IMR-90 (cell line): ENCODE measurements at regions not wholly inside any gene's neighbourhood (a gene's known extent, or its start where the extent isn't known, plus 50 kb on each side); places are given as distances from the start of the nearest gene placed in this dataset.

Experiments used
- ATAC-seq: fragments of 200-7000 bp; cut with Tn5 transposase; 2 replicates; pipeline ENCODE4 v1.9.1; 2020; ENCODE audit warnings: low read depth, mild to moderate bottlenecking, moderate library complexity
- BruUV-seq: library from RNA; stranded (reverse); fragments of 400-500 nt; replicated peaks from 2 replicates; lab custom pipeline; 2021; lab: Mats Ljungman, UMichigan
- CTCF ChIA-PET: fragments of 300-600 bp; formaldehyde crosslinking; extraction: SDS; loops from one replicate; lab custom pipeline; 2021; ENCODE audit warnings: antibody characterized with exemption; lab: Yijun Ruan, JAX
- POLR2A ChIA-PET: fragments of 300-600 bp; sonication (Branson Sonifier 250); formaldehyde crosslinking; loops from one replicate; lab custom pipeline; 2022; ENCODE audit warnings: antibody characterized with exemption; ENCODE audit not compliant: unreplicated experiment; lab: Charles Lee
- DNase-seq: peaks from one replicate; pipeline ENCODE4 v3.0.0; 2013
- H2AFZ ChIP-seq: replicated peaks from 2 replicates; pipeline ENCODE3; 2013; ENCODE audit warnings: low read length, mild to moderate bottlenecking; ENCODE audit not compliant: poor library complexity
- H2AK5ac ChIP-seq: 2 replicates; pipeline ENCODE4 v1.6.1; 2013; ENCODE audit warnings: low read depth, low read length, inconsistent platforms
- H2AK9ac ChIP-seq: replicated peaks from 2 replicates; pipeline ENCODE3; 2013; ENCODE audit warnings: mild to moderate bottlenecking, low read depth, low read length, moderate library complexity; ENCODE audit not compliant: poor library complexity
- H2BK120ac ChIP-seq: 2 replicates; pipeline ENCODE4 v1.6.1; 2013; ENCODE audit warnings: low read depth, low read length, inconsistent platforms
- H2BK15ac ChIP-seq: 3 replicates; pipeline ENCODE4 v1.6.1; 2013; ENCODE audit warnings: low read depth, low read length, inconsistent platforms
- H2BK20ac ChIP-seq: 2 replicates; pipeline ENCODE4 v1.6.1; 2013; ENCODE audit warnings: low read depth, mild to moderate bottlenecking, inconsistent platforms, low read length, moderate library complexity
- H2BK5ac ChIP-seq: 2 replicates; pipeline ENCODE4 v1.6.1; 2013; ENCODE audit warnings: mild to moderate bottlenecking, low read depth, low read length, inconsistent platforms; ENCODE audit not compliant: poor library complexity, severe bottlenecking
- H3K14ac ChIP-seq: replicated peaks from 2 replicates; pipeline ENCODE4 v1.6.1; 2013; ENCODE audit warnings: low read depth, low read length, inconsistent platforms
- H3K18ac ChIP-seq: 2 replicates; pipeline ENCODE4 v1.6.1; 2013; ENCODE audit warnings: low read depth, low read length, control low read depth
- H3K23ac ChIP-seq: 2 replicates; pipeline ENCODE4 v1.6.1; 2013; ENCODE audit warnings: low read depth, low read length, inconsistent platforms
- H3K27ac ChIP-seq: 2 replicates; pipeline ENCODE4 v1.5.1; 2013; ENCODE audit warnings: mild to moderate bottlenecking, control low read depth, low read length; ENCODE audit not compliant: insufficient read depth
- H3K27me3 ChIP-seq: 2 replicates; pipeline ENCODE4 v1.6.1; 2013; ENCODE audit warnings: low read length; ENCODE audit not compliant: control insufficient read depth, insufficient read depth
- H3K36me3 ChIP-seq: 2 replicates; pipeline ENCODE4 v1.6.1; 2013; ENCODE audit warnings: low read length, mixed read lengths; ENCODE audit not compliant: control insufficient read depth, insufficient read depth
- H3K4ac ChIP-seq: 2 replicates; pipeline ENCODE4 v1.6.1; 2013; ENCODE audit warnings: low read depth, low read length, inconsistent platforms
- H3K4me1 ChIP-seq: 2 replicates; pipeline ENCODE4 v1.6.1; 2013; ENCODE audit warnings: low read length, mixed read lengths; ENCODE audit not compliant: control insufficient read depth, insufficient read depth
- H3K4me2 ChIP-seq: 2 replicates; pipeline ENCODE4 v1.6.1; 2013; ENCODE audit warnings: low read depth, mild to moderate bottlenecking, control low read depth, low read length, moderate library complexity
- H3K4me3 ChIP-seq: 2 replicates; pipeline ENCODE4 v1.5.1; 2013; ENCODE audit warnings: low read depth, mild to moderate bottlenecking, control low read depth, low read length, moderate library complexity; ENCODE audit not compliant: insufficient read depth
- H3K56ac ChIP-seq: 2 replicates; pipeline ENCODE4 v1.6.1; 2013; ENCODE audit warnings: low read length, inconsistent platforms; ENCODE audit not compliant: insufficient read depth; ENCODE audit errors: extremely low read depth
- H3K79me1 ChIP-seq, 2 experiments: 2 replicates each; pipeline ENCODE4 v1.6.1; 2013; ENCODE audit warnings: low read length in 2 of 2, inconsistent platforms in 1 of 2, low read depth in 1 of 2
- H3K9ac ChIP-seq: 2 replicates; pipeline ENCODE4 v1.6.1; 2013; ENCODE audit warnings: low read depth, low read length, control low read depth
- H3K9me1 ChIP-seq: 2 replicates; pipeline ENCODE4 v1.6.1; 2013; ENCODE audit warnings: low read length, inconsistent platforms; ENCODE audit not compliant: insufficient read depth
- H3K9me3 ChIP-seq: 2 replicates; pipeline ENCODE4 v1.6.1; 2013; ENCODE audit warnings: low read length; ENCODE audit not compliant: control insufficient read depth, insufficient read depth
- H4K20me1 ChIP-seq: 2 replicates; pipeline ENCODE4 v1.6.1; 2013; ENCODE audit warnings: low read length, inconsistent platforms; ENCODE audit not compliant: insufficient read depth
- H4K5ac ChIP-seq: 2 replicates; pipeline ENCODE4 v1.6.1; 2013; ENCODE audit warnings: mild to moderate bottlenecking, low read depth, low read length, control low read depth
- H4K8ac ChIP-seq, 2 experiments: 2 replicates each; pipeline ENCODE4 v1.6.1; 2013; ENCODE audit warnings: low read depth in 2 of 2, low read length in 2 of 2, control low read depth in 1 of 2, inconsistent platforms in 1 of 2
- H4K91ac ChIP-seq: 2 replicates; pipeline ENCODE4 v1.6.1; 2013; ENCODE audit warnings: low read depth, low read length, inconsistent platforms; ENCODE audit not compliant: insufficient read depth
- BHLHE40 ChIP-seq: fragments of 150-350 bp; IDR thresholded peaks from 2 replicates; pipeline ENCODE4 v1.6.1; 2016; ENCODE audit warnings: mild to moderate bottlenecking, low read depth, low read length
- CEBPB ChIP-seq: IDR thresholded peaks from 2 replicates; pipeline ENCODE4 v1.6.1; 2012; ENCODE audit warnings: low read depth, low read length, improper control_type of control experiment
- CHD1 ChIP-seq: IDR thresholded peaks from 2 replicates; pipeline ENCODE4 v1.6.1; 2012; ENCODE audit warnings: low read depth, low read length, improper control_type of control experiment
- MAFK ChIP-seq: IDR thresholded peaks from 2 replicates; pipeline ENCODE4 v1.6.1; 2012; ENCODE audit warnings: low read depth, low read length, improper control_type of control experiment
- POLR2A ChIP-seq: IDR thresholded peaks from 2 replicates; pipeline ENCODE4 v1.6.1; 2012; ENCODE audit warnings: mild to moderate bottlenecking, low read depth, low read length
- RAD21 ChIP-seq: IDR thresholded peaks from 2 replicates; pipeline ENCODE4 v1.6.1; 2012; ENCODE audit warnings: low read length, improper control_type of control experiment
- RCOR1 ChIP-seq: IDR thresholded peaks from 2 replicates; pipeline ENCODE4 v1.6.1; 2012; ENCODE audit warnings: mild to moderate bottlenecking, low read length, improper control_type of control experiment; ENCODE audit not compliant: insufficient replicate concordance
- RFX5 ChIP-seq: IDR thresholded peaks from 2 replicates; pipeline ENCODE4 v1.8.0; 2012; ENCODE audit warnings: low read depth, mild to moderate bottlenecking, low read length, moderate library complexity
- WGBS, 2 experiments: methylation state at CpG; one replicate each; pipeline versions ENCODE4 v1.1.5 to v1.1.7; 2013; ENCODE audit warnings: missing lambda C conversion rate in 2 of 2; ENCODE audit not compliant: insufficient read length in 1 of 2; ENCODE audit errors: extremely low coverage in 2 of 2; 5-methylcytosine and 5-hydroxymethylcytosine counted together
- dilution Hi-C: fragments of 300-500 bp; cut with HindIII; formaldehyde crosslinking; loops from one replicate; pipeline ENCODE4 v1.14.3; 2018; ENCODE audit warnings: low sequenced_read_pairs; ENCODE audit not compliant: unreplicated experiment
- in situ Hi-C: fragments of 300-500 bp; cut with MboI; formaldehyde crosslinking; loops from 3 replicates; pipeline ENCODE4 v1.14.3; 2019; ENCODE audit warnings: low sequenced_read_pairs, inconsistent platforms, mixed read lengths
- intact Hi-C: fragments of 100-400 bp; cut with micrococcal nuclease; formaldehyde crosslinking; loops from 2 replicates; pipeline ENCODE4 v1.10.0; 2022
- TF ChIP-seq, protein P1 (sequence below): fragments of 150-350 bp; IDR thresholded peaks from 2 replicates; pipeline ENCODE4 v1.6.1; 2016; ENCODE audit warnings: low read depth, mild to moderate bottlenecking, low read length, moderate library complexity, borderline replicate concordance
- TF ChIP-seq, protein P2 (sequence below): fragments of 150-350 bp; IDR thresholded peaks from 2 replicates; pipeline ENCODE4 v1.6.1; 2017; ENCODE audit warnings: mild to moderate bottlenecking, antibody characterized with exemption, low read length, low read depth
- TF ChIP-seq, protein P3 (sequence below): conservative IDR thresholded peaks from 2 replicates; pipeline ENCODE4 v1.5.1; 2012; ENCODE audit warnings: mild to moderate bottlenecking, low read depth, low read length, improper control_type of control experiment

DNA sequence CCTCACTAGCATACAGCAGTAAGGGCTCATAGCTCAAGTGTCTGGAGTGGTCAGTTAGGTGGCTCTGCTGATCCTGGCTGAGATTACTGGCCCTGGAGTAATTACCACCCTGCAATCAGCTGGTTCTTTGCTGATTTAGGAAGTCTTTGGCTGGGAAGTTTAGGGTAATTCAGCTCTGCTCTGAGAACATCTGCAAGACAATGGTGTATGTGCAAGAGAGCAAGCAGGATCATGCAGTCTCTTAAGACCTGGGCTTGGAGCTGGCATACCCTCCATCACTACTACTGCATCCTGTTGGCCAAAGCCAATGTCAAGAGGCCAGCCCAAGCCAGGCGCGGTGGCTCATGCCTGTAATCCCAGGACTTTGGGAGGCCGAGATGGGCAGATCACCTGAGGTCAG, 159.0 kb downstream of the NDUFA12 start:
- no TSS peak for BruUV-seq
- no peak overlapping the region for H4K91ac ChIP-seq
- no peaks in the 10 kb centered on the region for H4K20me1 ChIP-seq
- H3K79me1 ChIP-seq = no peaks in the 10 kb centered on the region
- H4K8ac ChIP-seq = no peak overlapping the region
- dilution Hi-C loops = no loop called here
- TF ChIP-seq, protein P1, sequence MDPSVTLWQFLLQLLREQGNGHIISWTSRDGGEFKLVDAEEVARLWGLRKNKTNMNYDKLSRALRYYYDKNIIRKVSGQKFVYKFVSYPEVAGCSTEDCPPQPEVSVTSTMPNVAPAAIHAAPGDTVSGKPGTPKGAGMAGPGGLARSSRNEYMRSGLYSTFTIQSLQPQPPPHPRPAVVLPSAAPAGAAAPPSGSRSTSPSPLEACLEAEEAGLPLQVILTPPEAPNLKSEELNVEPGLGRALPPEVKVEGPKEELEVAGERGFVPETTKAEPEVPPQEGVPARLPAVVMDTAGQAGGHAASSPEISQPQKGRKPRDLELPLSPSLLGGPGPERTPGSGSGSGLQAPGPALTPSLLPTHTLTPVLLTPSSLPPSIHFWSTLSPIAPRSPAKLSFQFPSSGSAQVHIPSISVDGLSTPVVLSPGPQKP = no peak
- TF ChIP-seq RAD21 (no peak), BHLHE40 (no peak), CEBPB (no peak), MAFK (no peak), RFX5 (no peak), CHD1 (no peak), POLR2A (no peak), RCOR1 (no peak)
- TF ChIP-seq, protein P2, sequence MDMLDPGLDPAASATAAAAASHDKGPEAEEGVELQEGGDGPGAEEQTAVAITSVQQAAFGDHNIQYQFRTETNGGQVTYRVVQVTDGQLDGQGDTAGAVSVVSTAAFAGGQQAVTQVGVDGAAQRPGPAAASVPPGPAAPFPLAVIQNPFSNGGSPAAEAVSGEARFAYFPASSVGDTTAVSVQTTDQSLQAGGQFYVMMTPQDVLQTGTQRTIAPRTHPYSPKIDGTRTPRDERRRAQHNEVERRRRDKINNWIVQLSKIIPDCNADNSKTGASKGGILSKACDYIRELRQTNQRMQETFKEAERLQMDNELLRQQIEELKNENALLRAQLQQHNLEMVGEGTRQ = no peak
- TF ChIP-seq, protein P3, sequence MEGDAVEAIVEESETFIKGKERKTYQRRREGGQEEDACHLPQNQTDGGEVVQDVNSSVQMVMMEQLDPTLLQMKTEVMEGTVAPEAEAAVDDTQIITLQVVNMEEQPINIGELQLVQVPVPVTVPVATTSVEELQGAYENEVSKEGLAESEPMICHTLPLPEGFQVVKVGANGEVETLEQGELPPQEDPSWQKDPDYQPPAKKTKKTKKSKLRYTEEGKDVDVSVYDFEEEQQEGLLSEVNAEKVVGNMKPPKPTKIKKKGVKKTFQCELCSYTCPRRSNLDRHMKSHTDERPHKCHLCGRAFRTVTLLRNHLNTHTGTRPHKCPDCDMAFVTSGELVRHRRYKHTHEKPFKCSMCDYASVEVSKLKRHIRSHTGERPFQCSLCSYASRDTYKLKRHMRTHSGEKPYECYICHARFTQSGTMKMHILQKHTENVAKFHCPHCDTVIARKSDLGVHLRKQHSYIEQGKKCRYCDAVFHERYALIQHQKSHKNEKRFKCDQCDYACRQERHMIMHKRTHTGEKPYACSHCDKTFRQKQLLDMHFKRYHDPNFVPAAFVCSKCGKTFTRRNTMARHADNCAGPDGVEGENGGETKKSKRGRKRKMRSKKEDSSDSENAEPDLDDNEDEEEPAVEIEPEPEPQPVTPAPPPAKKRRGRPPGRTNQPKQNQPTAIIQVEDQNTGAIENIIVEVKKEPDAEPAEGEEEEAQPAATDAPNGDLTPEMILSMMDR = no peak
- ATAC-seq (no peak), DNase-seq (no peak)
- H3K4me2 ChIP-seq = no peak overlapping the region
- POLR2A ChIA-PET = no interaction called here
- H3K9ac ChIP-seq = no peak overlapping the region
- H2BK5ac ChIP-seq = no peak overlapping the region
- no peak overlapping the region for H2BK120ac ChIP-seq
- H3K9me1 ChIP-seq = no peaks in the 10 kb centered on the region
- H4K5ac ChIP-seq = no peak overlapping the region
- no CpG with 5 or more reads among the region's 3 CpGs for WGBS, 2 experiments
- H3K56ac ChIP-seq = no peak overlapping the region
- H2AFZ ChIP-seq = no peak overlapping the region
- no peak overlapping the region for H3K18ac ChIP-seq
- intact Hi-C loops = no loop called here
- H3K23ac ChIP-seq = no peak overlapping the region
- no peaks in the 10 kb centered on the region for H3K36me3 ChIP-seq
- H3K4me3 ChIP-seq = no peak overlapping the region
- no peak overlapping the region for H3K4ac ChIP-seq
- H2BK20ac ChIP-seq = no peak overlapping the region
- H2BK15ac ChIP-seq = no peak overlapping the region
- no peak overlapping the region for H2AK5ac ChIP-seq
- CTCF ChIA-PET = no interaction called here
- no peak overlapping the region for H3K14ac ChIP-seq
- no peak overlapping the region for H3K27ac ChIP-seq
- in situ Hi-C loops = no loop called here
- no peaks in the 10 kb centered on the region for H3K9me3 ChIP-seq
- no peaks in the 10 kb centered on the region for H3K4me1 ChIP-seq
- no peak overlapping the region for H2AK9ac ChIP-seq
- peaks cover 5% of the 10 kb centered on the region for H3K27me3 ChIP-seq
